Heart left ventricle (tissue), 16 donors: ENCODE measurements at regions not wholly inside any gene's neighbourhood (a gene's known extent, or its start where the extent isn't known, plus 50 kb on each side); places are given as distances from the start of the nearest gene placed in this dataset.

Source experiments
- ATAC-seq, 4 donors: fragments of 200-7000 bp; cut with Tn5 transposase; one replicate each; pipeline ENCODE4 v1.9.1; 2020 to 2022; ENCODE audit warnings: moderate library complexity in 4 of 4, mild to moderate bottlenecking in 3 of 4, moderate number of reproducible peaks in 1 of 4
- DNase-seq, 5 donors: peaks; one replicate each; pipeline ENCODE4 v3.0.0-alpha.2; 2020
- H3K27ac ChIP-seq, 12 donors: fragments of 200-600 bp; sonication (generic) in 4 of 12; one replicate each; pipeline versions ENCODE4 v1.5.0 to v1.8.0; 2016 to 2022; ENCODE audit warnings: mild to moderate bottlenecking in 2 of 12
- H3K27me3 ChIP-seq, 9 donors: fragments of 200-600 bp; sonication (generic) in 2 of 9; one replicate each; pipeline versions ENCODE4 v1.5.1 to v1.8.0; 2016 to 2022; ENCODE audit warnings: mild to moderate bottlenecking in 3 of 9
- H3K36me3 ChIP-seq, 9 donors: fragments of 200-600 bp; sonication (generic) in 2 of 9; one replicate each; pipeline versions ENCODE4 v1.5.0 to v1.8.0; 2018 to 2022; ENCODE audit warnings: mild to moderate bottlenecking in 2 of 9
- H3K4me1 ChIP-seq, 12 donors: fragments of 200-600 bp; sonication (generic) in 4 of 12; one replicate each; pipeline versions ENCODE4 v1.5.0 to v1.8.0; 2016 to 2022; ENCODE audit warnings: mild to moderate bottlenecking in 3 of 12
- H3K4me3 ChIP-seq, 12 donors: fragments of 200-600 bp; sonication (generic) in 4 of 12; one replicate each; pipeline versions ENCODE4 v1.5.0 to v1.8.0; 2017 to 2022; ENCODE audit warnings: mild to moderate bottlenecking in 9 of 12, moderate library complexity in 4 of 12
- H3K9me3 ChIP-seq, 12 donors: fragments of 200-600 bp; sonication (generic) in 4 of 12; one replicate each; pipeline versions ENCODE4 v1.5.0 to v1.8.0; 2016 to 2022; ENCODE audit warnings: mild to moderate bottlenecking in 1 of 12
- CTCF ChIP-seq, 12 donors: fragments of 200-600 bp; sonication (generic) in 4 of 12; IDR thresholded peaks; one replicate each; pipeline versions ENCODE4 v1.5.0 to v1.8.0; 2018 to 2022; ENCODE audit warnings: antibody characterized with exemption in 12 of 12, mild to moderate bottlenecking in 5 of 12
- POLR2A ChIP-seq, 2 donors: fragments of 450-650 bp; IDR thresholded peaks; one replicate each; pipeline ENCODE4 v1.6.1; 2017; ENCODE audit warnings: antibody characterized with exemption in 2 of 2, mild to moderate bottlenecking in 2 of 2, moderate library complexity in 2 of 2
- WGBS, 4 donors: extraction: QIAGEN DNeasy Blood & Tissue Kit in 2 of 4; methylation state at CpG; one replicate each; pipeline versions ENCODE4 v1.1.5 to v1.1.7; 2013 to 2018; 5-methylcytosine and 5-hydroxymethylcytosine counted together
- intact Hi-C, 10 donors: fragments of 100-400 bp; cut with DNase I; formaldehyde crosslinking; loops; one replicate each; pipeline versions ENCODE4 v1.11.1 to v1.14.2; 2022
- donor health status: ischemic (EF 13 %, LVEDD 7.1; RV severe dilation, severe dysfunction).
- donor health status: healthy with polysubstance abuse.
- donor health status: DM: no; HTN: yes; CAD: no.
- donor health status: DM: no; HTN: no; CAD: no.
- donor health status: ischemic (EF 25% LVEDD 6.9; RV normal size, moderate dysfunction).
- donor health status: ischemic (EF 25% LVEDD 5.7; RV mildly dilated, moderate dysfunction).
- donor health status: healthy.
- donor health status: DM: yes; HTN: yes; CAD: no.
- donor health status: ischemic (EF 35%, LVEDD 5.7; RV mildly dilated, moderate dysfunction).
- donor health status: nonischemic (EF 11% LVEDD 7.7; RV severe dilation, severe dysfunction).
- donor health status: DM: yes; HTN: yes; CAD: no.
- donor health status: PGD.
- donor health status: ischemic (EF 29% LVEDD 5.4; RV normal size, mild dysfunction).
- donor health status: nonischemic (EF 23%, LVEDD 6.1; RV moderate dilation, normal function).

DNA sequence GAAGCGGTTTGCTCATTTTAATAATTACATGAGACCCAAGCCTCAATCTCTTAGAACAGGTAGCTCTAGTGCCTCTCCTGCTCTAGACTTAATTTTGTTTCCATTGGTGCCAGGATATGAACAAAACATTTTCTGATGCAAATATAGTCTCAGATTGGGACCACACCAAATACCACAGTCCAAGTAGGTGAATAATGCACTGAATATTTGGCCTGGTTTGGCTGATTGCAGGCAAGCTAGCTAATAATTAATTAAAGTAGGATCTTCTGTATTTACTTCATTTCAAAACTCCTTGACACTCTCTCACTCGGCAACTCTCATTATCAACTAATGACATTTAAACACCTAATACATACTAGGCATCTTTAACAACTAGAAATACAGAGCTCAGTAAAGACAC is 219.6 kb downstream of the LTN1 start:
- H3K27ac ChIP-seq: peak overlapping the region in 3 of 12 donors; percentile 6 to 80 (median 9)
- 73 to 83% (median 77%) methylated on average over 2 of the region's 2 CpGs for WGBS, 4 donors
- TF ChIP-seq POLR2A (IDR thresholded peaks at IDR 0.05): no peak
- TF ChIP-seq CTCF (IDR thresholded peaks at IDR 0.05): no peak
- no peaks in the 10 kb centered on the region for H3K9me3 ChIP-seq
- no peaks in the 10 kb centered on the region for H3K36me3 ChIP-seq
- no peak for ATAC-seq
- no peak overlapping the region for H3K4me3 ChIP-seq
- no peak for DNase-seq
- intact Hi-C loops: no loop called here
- no peaks in the 10 kb centered on the region for H3K27me3 ChIP-seq
- H3K4me1 ChIP-seq: peaks cover 0 to 26% (median 0%) of the 10 kb centered on the region in 12 donors

- intact Hi-C loops: no loop called here
Observed at GRCh38 chr21:28771790-28772501, 220.7 kb downstream of the LTN1 start.

GRCh38 chr21:28770867-28771661 is 221.6 kb downstream of the LTN1 start:
- H3K27ac ChIP-seq: peak overlapping the region in 9 of 12 donors; percentile 41 to 80 (median 70)
- no peaks in the 10 kb centered on the region for H3K27me3 ChIP-seq
- intact Hi-C loops: no loop called here
- ATAC-seq: peak in 3 of 4 donors; percentile 49 to 71 (median 58)
- H3K9me3 ChIP-seq: peaks cover 0 to 6% (median 0%) of the 10 kb centered on the region in 12 donors
- no peak overlapping the region for H3K4me3 ChIP-seq
- TF ChIP-seq CTCF (IDR thresholded peaks at IDR 0.05) (no peak), POLR2A (IDR thresholded peaks at IDR 0.05) (no peak)
- WGBS, 4 donors: 78 to 85% (median 80%) methylated on average over 5 of the region's 5 CpGs
- no peak for DNase-seq
- H3K4me1 ChIP-seq: peaks cover 0 to 26% (median 0%) of the 10 kb centered on the region in 12 donors
- no peaks in the 10 kb centered on the region for H3K36me3 ChIP-seq

More at GRCh38 chr21:28771790-28772501, 220.7 kb downstream of the LTN1 start:
- Histone ChIP-seq H3K27me3 (no peaks in the 10 kb centered on the region), H3K4me1 (peaks cover 0 to 26% (median 0%) of the 10 kb centered on the region in 12 donors), H3K36me3 (no peaks in the 10 kb centered on the region), H3K27ac (peak overlapping the region in 11 of 12 donors; percentile 2 to 80 (median 60)), H3K4me3 (no peak overlapping the region), H3K9me3 (peaks cover 0 to 1% (median 0%) of the 10 kb centered on the region in 12 donors)
- ATAC-seq (peak in 3 of 4 donors; percentile 74 to 81 (median 79)), DNase-seq (no peak)
- no peak for TF ChIP-seq CTCF (IDR thresholded peaks at IDR 0.05)
- TF ChIP-seq POLR2A (IDR thresholded peaks at IDR 0.05): no peak
- 41 to 53% (median 46%) methylated on average over 3 of the region's 3 CpGs for WGBS, 4 donors

DNA sequence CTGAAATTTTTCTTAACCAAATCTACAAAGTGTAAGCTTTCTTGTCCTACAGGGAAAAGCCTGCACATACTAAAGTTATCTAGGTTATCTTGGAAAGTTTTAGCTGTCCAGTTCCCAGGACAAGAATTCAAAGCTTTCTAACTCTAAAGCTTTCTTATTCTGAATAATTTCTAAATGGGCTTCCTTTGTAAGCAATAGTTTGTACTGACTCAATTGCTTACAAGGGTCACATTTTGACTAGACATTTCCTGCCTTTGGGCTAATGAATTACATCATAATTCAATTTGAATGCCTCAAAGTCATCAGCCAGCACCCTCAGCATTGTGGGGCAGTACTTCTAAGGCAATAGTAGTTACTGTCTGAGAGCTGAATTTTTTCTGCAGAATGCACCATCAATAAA is 223.0 kb downstream of the LTN1 start:
- TF ChIP-seq CTCF (IDR thresholded peaks at IDR 0.05): no peak
- no peak for TF ChIP-seq POLR2A (IDR thresholded peaks at IDR 0.05)
- no peaks in the 10 kb centered on the region for H3K36me3 ChIP-seq
- ATAC-seq (no peak), DNase-seq (no peak)
- peaks cover 0 to 10% (median 0%) of the 10 kb centered on the region in 12 donors for H3K9me3 ChIP-seq
- H3K27ac ChIP-seq: peak overlapping the region in 2 of 12 donors; percentile 43 to 73
- intact Hi-C loops: no loop called here
- H3K27me3 ChIP-seq: no peaks in the 10 kb centered on the region
- no peak overlapping the region for H3K4me3 ChIP-seq
- peaks cover 0 to 28% (median 0%) of the 10 kb centered on the region in 12 donors for H3K4me1 ChIP-seq
